DND-41 (cell line): ENCODE measurements at regions not wholly inside any gene's neighbourhood (a gene's known extent, or its start where the extent isn't known, plus 50 kb on each side); places are given as distances from the start of the nearest gene placed in this dataset.

Source experiments
- ATAC-seq: fragments of 200-7000 bp; cut with Tn5 transposase; 3 replicates; pipeline ENCODE4 v1.9.1; 2021; ENCODE audit warnings: low read depth; ENCODE audit not compliant: insufficient read depth
- DNase-seq: peaks from one replicate; pipeline ENCODE4 v3.0.0-alpha.2; 2020
- H2AFZ ChIP-seq: 2 replicates; pipeline ENCODE4 v1.6.0; 2012; ENCODE audit warnings: low read depth, low read length
- H3K27ac ChIP-seq: 2 replicates; pipeline ENCODE4 v1.5.1; 2012; ENCODE audit warnings: low read length, inconsistent platforms
- H3K27me3 ChIP-seq: fragments of 200-600 bp; sonication (generic); 2 replicates; pipeline ENCODE4 v1.6.0; 2012; ENCODE audit warnings: low read length, mild to moderate bottlenecking, inconsistent platforms; ENCODE audit not compliant: insufficient read depth, poor library complexity
- H3K36me3 ChIP-seq: 2 replicates; pipeline ENCODE4 v1.5.1; 2012; ENCODE audit warnings: low read length, inconsistent platforms; ENCODE audit not compliant: insufficient read depth
- H3K4me1 ChIP-seq: 2 replicates; pipeline ENCODE4 v1.5.1; 2012; ENCODE audit warnings: mild to moderate bottlenecking, low read length; ENCODE audit not compliant: insufficient read depth
- H3K4me2 ChIP-seq: 2 replicates; pipeline ENCODE4 v1.6.0; 2012; ENCODE audit warnings: mild to moderate bottlenecking, moderate library complexity, low read length, inconsistent platforms; ENCODE audit not compliant: insufficient read depth
- H3K4me3 ChIP-seq, 2 experiments: fragments of 200-600 bp in 1 of 2; shearing (Covaris generic) in 1 of 2; 2 replicates each; pipeline ENCODE4 v1.5.1; 2012 to 2016; ENCODE audit warnings: inconsistent platforms in 2 of 2, low read length in 2 of 2, mild to moderate bottlenecking in 2 of 2, low read depth in 1 of 2, moderate library complexity in 1 of 2
- H3K79me2 ChIP-seq: 2 replicates; pipeline ENCODE4 v1.6.0; 2012; ENCODE audit warnings: low read length, inconsistent platforms; ENCODE audit not compliant: insufficient read depth
- H3K9ac ChIP-seq: 2 replicates; pipeline ENCODE4 v1.6.0; 2012; ENCODE audit warnings: low read depth, mild to moderate bottlenecking, inconsistent platforms, low read length, moderate library complexity
- H3K9me3 ChIP-seq: 2 replicates; pipeline ENCODE4 v1.5.1; 2012; ENCODE audit warnings: low read length, moderate library complexity, mild to moderate bottlenecking, inconsistent platforms; ENCODE audit not compliant: insufficient read depth, severe bottlenecking
- H4K20me1 ChIP-seq: 2 replicates; pipeline ENCODE4 v1.6.0; 2012; ENCODE audit warnings: low read length; ENCODE audit not compliant: insufficient read depth
- EZH2 ChIP-seq: IDR thresholded peaks from 3 replicates; pipeline ENCODE4 v1.6.1; 2012; ENCODE audit warnings: borderline replicate concordance, low read depth, mild to moderate bottlenecking, moderate library complexity, low read length, inconsistent platforms; ENCODE audit not compliant: severe bottlenecking
- TF ChIP-seq, protein P1 (sequence below): IDR thresholded peaks from 2 replicates; pipeline ENCODE4 v1.5.1; 2012; ENCODE audit warnings: borderline replicate concordance, low read length, moderate library complexity, mild to moderate bottlenecking; ENCODE audit not compliant: poor library complexity, severe bottlenecking; ENCODE audit errors: extremely low read depth

- no peak for ATAC-seq
- no peaks in the 10 kb centered on the region for H3K79me2 ChIP-seq
Measured at GRCh38 chr2:129324349-129324748, 655.1 kb upstream of the RAB6C start.

GRCh38 chr2:129325151-129325550 lies 654.3 kb upstream of the RAB6C start:
- Histone ChIP-seq H3K4me2 (no peak overlapping the region), H3K27ac (no peak overlapping the region), H3K4me1 (no peaks in the 10 kb centered on the region), H3K9ac (no peak overlapping the region), H2AFZ (no peak overlapping the region), H3K36me3 (no peaks in the 10 kb centered on the region), H3K9me3 (no peaks in the 10 kb centered on the region), H3K79me2 (no peaks in the 10 kb centered on the region), H3K27me3 (peaks cover 10% of the 10 kb centered on the region), H4K20me1 (no peaks in the 10 kb centered on the region; the same call in 1 of the 2 replicates), H3K4me3 (no peak overlapping the region)
- TF ChIP-seq, protein P1, sequence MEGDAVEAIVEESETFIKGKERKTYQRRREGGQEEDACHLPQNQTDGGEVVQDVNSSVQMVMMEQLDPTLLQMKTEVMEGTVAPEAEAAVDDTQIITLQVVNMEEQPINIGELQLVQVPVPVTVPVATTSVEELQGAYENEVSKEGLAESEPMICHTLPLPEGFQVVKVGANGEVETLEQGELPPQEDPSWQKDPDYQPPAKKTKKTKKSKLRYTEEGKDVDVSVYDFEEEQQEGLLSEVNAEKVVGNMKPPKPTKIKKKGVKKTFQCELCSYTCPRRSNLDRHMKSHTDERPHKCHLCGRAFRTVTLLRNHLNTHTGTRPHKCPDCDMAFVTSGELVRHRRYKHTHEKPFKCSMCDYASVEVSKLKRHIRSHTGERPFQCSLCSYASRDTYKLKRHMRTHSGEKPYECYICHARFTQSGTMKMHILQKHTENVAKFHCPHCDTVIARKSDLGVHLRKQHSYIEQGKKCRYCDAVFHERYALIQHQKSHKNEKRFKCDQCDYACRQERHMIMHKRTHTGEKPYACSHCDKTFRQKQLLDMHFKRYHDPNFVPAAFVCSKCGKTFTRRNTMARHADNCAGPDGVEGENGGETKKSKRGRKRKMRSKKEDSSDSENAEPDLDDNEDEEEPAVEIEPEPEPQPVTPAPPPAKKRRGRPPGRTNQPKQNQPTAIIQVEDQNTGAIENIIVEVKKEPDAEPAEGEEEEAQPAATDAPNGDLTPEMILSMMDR, result no peak
- TF ChIP-seq EZH2, result no peak
- no peak for ATAC-seq
- DNase-seq, result no peak

More at GRCh38 chr2:129324349-129324748, 655.1 kb upstream of the RAB6C start:
- H3K27me3 ChIP-seq, result peaks cover 10% of the 10 kb centered on the region
- no peak overlapping the region for H3K9ac ChIP-seq
- no peaks in the 10 kb centered on the region for H3K4me1 ChIP-seq
- H3K36me3 ChIP-seq, result no peaks in the 10 kb centered on the region
- no peak overlapping the region for H3K4me2 ChIP-seq
- H4K20me1 ChIP-seq, result no peaks in the 10 kb centered on the region; the same call in 1 of the 2 replicates
- H2AFZ ChIP-seq, result no peak overlapping the region
- DNase-seq, result no peak
- no peak overlapping the region for H3K4me3 ChIP-seq
- TF ChIP-seq, protein P1, result no peak
- no peak for TF ChIP-seq EZH2
- no peaks in the 10 kb centered on the region for H3K9me3 ChIP-seq
- no peak overlapping the region for H3K27ac ChIP-seq

DNA sequence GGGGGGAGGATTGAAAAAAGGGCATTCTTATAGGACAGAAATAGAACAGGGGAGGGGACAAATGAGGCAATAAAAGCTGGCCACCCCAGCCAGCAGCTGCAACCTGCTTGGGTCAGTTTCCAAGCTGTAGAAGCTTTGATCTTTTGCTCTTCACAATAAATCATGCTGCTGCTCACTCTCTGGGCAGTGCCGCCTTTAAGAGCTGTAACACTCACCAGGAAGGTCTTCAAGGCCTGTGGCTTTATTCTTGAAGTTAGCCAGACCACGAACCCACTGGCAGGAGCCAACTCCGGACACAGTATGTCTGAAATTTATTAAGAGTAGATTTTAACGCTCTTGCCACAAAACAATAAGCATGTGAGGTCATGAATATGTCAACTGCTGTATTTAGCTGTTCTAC lies 649.9 kb upstream of the RAB6C start:
- no peaks in the 10 kb centered on the region for H3K36me3 ChIP-seq
- ATAC-seq (no peak), DNase-seq (no peak)
- H3K27me3 ChIP-seq, result no peaks in the 10 kb centered on the region
- H4K20me1 ChIP-seq, result no peaks in the 10 kb centered on the region
- no peak overlapping the region for H3K4me3 ChIP-seq
- no peak overlapping the region for H3K27ac ChIP-seq
- TF ChIP-seq, protein P1, result no peak
- no peak for TF ChIP-seq EZH2
- H3K79me2 ChIP-seq, result no peaks in the 10 kb centered on the region
- no peaks in the 10 kb centered on the region for H3K4me1 ChIP-seq
- H2AFZ ChIP-seq, result no peak overlapping the region
- no peak overlapping the region for H3K9ac ChIP-seq
- H3K9me3 ChIP-seq, result no peaks in the 10 kb centered on the region
- no peak overlapping the region for H3K4me2 ChIP-seq

DNA sequence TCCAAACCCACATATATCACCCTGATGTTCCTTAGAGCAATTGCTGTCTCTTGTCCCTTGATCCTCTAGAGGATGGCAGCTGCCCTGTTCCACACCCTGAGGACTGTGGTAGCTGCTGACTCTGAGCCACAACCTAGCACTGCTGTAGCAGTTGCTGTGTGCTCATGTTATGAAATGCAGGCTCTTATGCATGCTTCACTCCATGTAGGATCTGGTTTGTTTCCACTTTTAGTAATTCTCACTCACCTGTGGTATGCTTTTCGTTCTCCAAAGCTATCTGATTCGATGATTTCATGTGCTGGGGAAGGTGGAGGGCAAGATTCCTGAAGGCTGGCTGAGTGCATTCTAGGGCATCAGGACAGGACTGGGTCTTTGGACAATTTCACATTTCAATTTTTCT lies 649.0 kb upstream of the RAB6C start:
- Histone ChIP-seq H3K79me2 (no peaks in the 10 kb centered on the region), H3K9me3 (no peaks in the 10 kb centered on the region), H3K9ac (no peak overlapping the region), H3K4me2 (no peak overlapping the region), H3K27me3 (no peaks in the 10 kb centered on the region), H3K36me3 (no peaks in the 10 kb centered on the region), H4K20me1 (no peaks in the 10 kb centered on the region), H2AFZ (no peak overlapping the region), H3K4me3 (no peak overlapping the region), H3K4me1 (no peaks in the 10 kb centered on the region), H3K27ac (no peak overlapping the region)
- TF ChIP-seq, protein P1, result no peak
- no peak for TF ChIP-seq EZH2
- DNase-seq (no peak), ATAC-seq (no peak; the same call in 2 of the 3 replicates)
